Astrocyte (in vitro differentiated cells and primary cell): ENCODE measurements at regions not wholly inside any gene's neighbourhood (a gene's known extent, or its start where the extent isn't known, plus 50 kb on each side); places are given as distances from the start of the nearest gene placed in this dataset.

Experiments
- DNase-seq: peaks from one replicate; pipeline ENCODE4 v3.0.0-alpha.2; 2010; ENCODE audit warnings: low read depth
- FAIRE-seq: peaks from 2 replicates; lab custom pipeline; 2011; peaks lifted over from hg19 to GRCh38; lab: Jason Lieb, UNC
- H2AFZ ChIP-seq: 2 replicates; pipeline ENCODE4 v1.6.0; 2012; ENCODE audit warnings: low read depth, low read length, inconsistent platforms
- H3K27ac ChIP-seq: 2 replicates; pipeline ENCODE4 v1.5.1; 2011; ENCODE audit warnings: low read depth, low read length, inconsistent platforms
- H3K27me3 ChIP-seq: 2 replicates; pipeline ENCODE4 v1.6.0; 2011; ENCODE audit warnings: low read length, inconsistent platforms; ENCODE audit not compliant: insufficient read depth
- H3K36me3 ChIP-seq: 2 replicates; pipeline ENCODE4 v1.5.1; 2011; ENCODE audit warnings: low read length, inconsistent platforms; ENCODE audit not compliant: insufficient read depth
- H3K4me1 ChIP-seq: 2 replicates; pipeline ENCODE4 v1.5.1; 2011; ENCODE audit warnings: low read length, inconsistent platforms; ENCODE audit not compliant: insufficient read depth
- H3K4me2 ChIP-seq: 2 replicates; pipeline ENCODE4 v1.6.0; 2012; ENCODE audit warnings: low read length, inconsistent platforms
- H3K4me3 ChIP-seq: 2 replicates; pipeline ENCODE4 v1.5.1; 2011; ENCODE audit warnings: low read depth, mild to moderate bottlenecking, low read length, inconsistent platforms; ENCODE audit not compliant: insufficient read depth
- H3K79me2 ChIP-seq: 2 replicates; pipeline ENCODE4 v1.6.0; 2012; ENCODE audit warnings: mild to moderate bottlenecking, low read length, inconsistent platforms; ENCODE audit not compliant: insufficient read depth
- H3K9ac ChIP-seq: 2 replicates; pipeline ENCODE4 v1.6.0; 2012; ENCODE audit warnings: mild to moderate bottlenecking, low read length, inconsistent platforms
- H3K9me3 ChIP-seq: 2 replicates; pipeline ENCODE4 v1.5.1; 2012; ENCODE audit warnings: low read depth, mild to moderate bottlenecking, low read length, inconsistent platforms; ENCODE audit not compliant: insufficient read depth
- H4K20me1 ChIP-seq: 2 replicates; pipeline ENCODE4 v1.6.0; 2012; ENCODE audit warnings: low read length, inconsistent platforms; ENCODE audit not compliant: insufficient read depth
- H3K27ac Mint-ChIP-seq: one replicate; pipeline ENCODE4 v1.8.0; 2021; ENCODE audit warnings: mild to moderate bottlenecking, mixed read lengths; ENCODE audit not compliant: unreplicated experiment
- H3K27me3 Mint-ChIP-seq: one replicate; pipeline ENCODE4 v1.8.0; 2021; ENCODE audit warnings: low read depth, mixed read lengths; ENCODE audit not compliant: unreplicated experiment
- H3K36me3 Mint-ChIP-seq: one replicate; pipeline ENCODE4 v1.8.0; 2021; ENCODE audit warnings: low read depth, mixed read lengths; ENCODE audit not compliant: unreplicated experiment
- H3K4me1 Mint-ChIP-seq: one replicate; pipeline ENCODE4 v1.8.0; 2021; ENCODE audit warnings: low read depth, mixed read lengths; ENCODE audit not compliant: unreplicated experiment
- H3K4me3 Mint-ChIP-seq: one replicate; pipeline ENCODE4 v1.8.0; 2021; ENCODE audit warnings: mild to moderate bottlenecking, moderate library complexity, mixed read lengths; ENCODE audit not compliant: unreplicated experiment
- H3K9me3 Mint-ChIP-seq: one replicate; pipeline ENCODE4 v1.8.0; 2021; ENCODE audit warnings: mild to moderate bottlenecking, mixed read lengths; ENCODE audit not compliant: unreplicated experiment
- CTCF ChIP-seq: IDR thresholded peaks from 2 replicates; pipeline ENCODE4 v1.5.1; 2011; ENCODE audit warnings: low read depth, mild to moderate bottlenecking, inconsistent platforms, low read length, moderate library complexity; ENCODE audit not compliant: insufficient read depth
- EZH2 ChIP-seq: IDR thresholded peaks from 2 replicates; pipeline ENCODE4 v1.6.1; 2012; ENCODE audit warnings: mild to moderate bottlenecking, low read length, inconsistent platforms; ENCODE audit not compliant: insufficient read depth

GRCh38 chr21:38619992-38620479, 121.8 kb upstream of the ERG start:
- Histone ChIP-seq H3K36me3 (no peaks in the 10 kb centered on the region), H3K4me1 (no peaks in the 10 kb centered on the region), H3K4me3 (no peak overlapping the region), H2AFZ (no peak overlapping the region), H3K9ac (no peak overlapping the region), H3K27ac (no peak overlapping the region), H3K79me2 (no peaks in the 10 kb centered on the region), H3K4me2 (no peak overlapping the region), H3K9me3 (no peaks in the 10 kb centered on the region), H4K20me1 (no peaks in the 10 kb centered on the region), H3K27me3 (peaks cover 9% of the 10 kb centered on the region)
- Mint-ChIP-seq H3K27ac (no peak overlapping the region), H3K27me3 (peaks cover 29% of the 10 kb centered on the region), H3K36me3 (no peaks in the 10 kb centered on the region), H3K4me1 (no peaks in the 10 kb centered on the region), H3K4me3 (no peak overlapping the region), H3K9me3 (peaks cover 9% of the 10 kb centered on the region)
- no peak for TF ChIP-seq CTCF
- no peak for TF ChIP-seq EZH2
- DNase-seq, result peak; percentile 94
- FAIRE-seq, result no peak

- FAIRE-seq (no peak), DNase-seq (no peak)
- Histone ChIP-seq H4K20me1 (no peaks in the 10 kb centered on the region), H3K27me3 (peaks cover 7% of the 10 kb centered on the region), H3K27ac (no peak overlapping the region), H3K9me3 (no peaks in the 10 kb centered on the region), H3K9ac (no peak overlapping the region), H3K36me3 (no peaks in the 10 kb centered on the region), H3K4me1 (no peaks in the 10 kb centered on the region), H3K79me2 (no peaks in the 10 kb centered on the region), H3K4me3 (no peak overlapping the region), H3K4me2 (no peak overlapping the region), H2AFZ (no peak overlapping the region)
- no peak overlapping the region for H3K4me3 Mint-ChIP-seq
- no peaks in the 10 kb centered on the region for H3K36me3 Mint-ChIP-seq
- H3K27me3 Mint-ChIP-seq, result peaks cover 23% of the 10 kb centered on the region
- H3K27ac Mint-ChIP-seq, result no peak overlapping the region
- H3K4me1 Mint-ChIP-seq, result no peaks in the 10 kb centered on the region
- H3K9me3 Mint-ChIP-seq, result peaks cover 3% of the 10 kb centered on the region
- TF ChIP-seq EZH2, result no peak
- no peak for TF ChIP-seq CTCF
These were observed 122.9 kb upstream of the ERG start for GRCh38 chr21:38621132-38621531.

- H3K36me3 Mint-ChIP-seq, result no peaks in the 10 kb centered on the region
- peak; percentile 39 for FAIRE-seq
- no peaks in the 10 kb centered on the region for H3K79me2 ChIP-seq
- no peak overlapping the region for H2AFZ ChIP-seq
- peaks cover 7% of the 10 kb centered on the region for H3K27me3 ChIP-seq
- no peaks in the 10 kb centered on the region for H4K20me1 ChIP-seq
- H3K27ac Mint-ChIP-seq, result no peak overlapping the region
- H3K27ac ChIP-seq, result no peak overlapping the region
- H3K9me3 Mint-ChIP-seq, result peaks cover 1% of the 10 kb centered on the region
- DNase-seq, result no peak
- no peak overlapping the region for H3K4me2 ChIP-seq
- TF ChIP-seq CTCF (no peak), EZH2 (no peak)
- no peak overlapping the region for H3K4me3 ChIP-seq
- no peaks in the 10 kb centered on the region for H3K4me1 Mint-ChIP-seq
- H3K4me1 ChIP-seq, result no peaks in the 10 kb centered on the region
- H3K27me3 Mint-ChIP-seq, result peaks cover 21% of the 10 kb centered on the region
- no peaks in the 10 kb centered on the region for H3K9me3 ChIP-seq
- H3K4me3 Mint-ChIP-seq, result no peak overlapping the region
- no peak overlapping the region for H3K9ac ChIP-seq
- H3K36me3 ChIP-seq, result no peaks in the 10 kb centered on the region
These were observed 124.0 kb upstream of the ERG start for GRCh38 chr21:38622081-38622826.
